ENCODE measurements at regions not wholly inside any gene's neighbourhood (a gene's known extent, or its start where the extent isn't known, plus 50 kb on each side); places are given as distances from the start of the nearest gene placed in this dataset.

- TF ChIP-seq ZFP3 (CRISPR knock-in tag; IDR thresholded peaks at IDR 0.05) (no peak), ARNTL (CRISPR knock-in tag; IDR thresholded peaks at IDR 0.05; ENCODE audit: borderline replicate concordance, low read depth) (no peak), ZNF565 (CRISPR knock-in tag; conservative IDR thresholded peaks at IDR 0.05; ENCODE audit: low read depth) (no peak), ZFP30 (CRISPR knock-in tag; IDR thresholded peaks at IDR 0.05) (no peak), TOX (CRISPR knock-in tag; IDR thresholded peaks at IDR 0.05; ENCODE audit: borderline replicate concordance) (no peak), BACH2 (CRISPR knock-in tag; IDR thresholded peaks at IDR 0.05; ENCODE audit: borderline replicate concordance) (no peak), OSR1 (CRISPR knock-in tag; IDR thresholded peaks at IDR 0.05) (no peak), ZNF8 (CRISPR knock-in tag; IDR thresholded peaks at IDR 0.05) (no peak), RARB (CRISPR knock-in tag; IDR thresholded peaks at IDR 0.05) (no peak), PATZ1 (CRISPR knock-in tag; IDR thresholded peaks at IDR 0.05; ENCODE audit: borderline replicate concordance) (no peak), SNAI2 (CRISPR knock-in tag; IDR thresholded peaks at IDR 0.05) (no peak)
Observed at GRCh38 chr13:38159710-38160109, 189.9 kb upstream of the UFM1 start.
